AG09309 (cell line): ENCODE measurements at regions not wholly inside any gene's neighbourhood (a gene's known extent, or its start where the extent isn't known, plus 50 kb on each side); places are given as distances from the start of the nearest gene placed in this dataset.

Experiments
- DNase-seq: peaks from one replicate; pipeline ENCODE4 v3.0.0-alpha.2; 2010; ENCODE audit warnings: low read depth
- H3K4me3 ChIP-seq: 2 replicates; pipeline ENCODE4 v1.5.1; 2011; ENCODE audit warnings: mild to moderate bottlenecking, low read depth, low read length, moderate library complexity; ENCODE audit not compliant: control insufficient read depth
- TF ChIP-seq, protein P1 (sequence below): IDR thresholded peaks from 2 replicates; pipeline ENCODE4 v1.5.1; 2011; ENCODE audit warnings: mild to moderate bottlenecking, low read depth, low read length, inconsistent platforms; ENCODE audit not compliant: insufficient read depth, control insufficient read depth; ENCODE audit errors: missing control alignments

DNA sequence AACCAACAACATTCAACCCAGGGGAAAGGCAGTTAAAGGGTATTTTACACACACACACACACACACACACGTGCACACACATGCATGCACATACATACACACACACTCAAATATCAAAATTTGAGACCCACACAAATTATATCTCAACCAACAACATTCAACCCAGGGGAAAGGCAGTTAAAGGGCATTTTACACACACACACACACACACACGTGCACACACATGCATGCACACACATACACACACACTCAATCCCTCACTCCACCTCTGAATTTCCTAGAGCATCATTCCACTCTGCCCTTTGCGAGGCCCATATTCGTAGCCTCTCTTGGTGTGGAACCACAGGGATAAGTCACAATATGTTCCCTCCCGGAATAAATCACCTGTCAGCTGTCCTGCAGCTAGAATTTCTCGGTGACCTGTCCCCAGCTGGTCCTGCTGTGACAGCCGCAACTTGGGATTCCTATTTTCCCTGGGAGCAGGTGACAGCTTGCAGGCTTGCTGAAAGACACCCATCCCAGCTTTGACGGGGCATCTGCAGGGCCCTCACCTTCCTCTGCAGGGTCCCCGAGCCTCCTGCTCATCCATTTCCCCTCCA is 122.7 kb downstream of the PSMG1 start:
- H3K4me3 ChIP-seq = no peak overlapping the region
- TF ChIP-seq, protein P1, sequence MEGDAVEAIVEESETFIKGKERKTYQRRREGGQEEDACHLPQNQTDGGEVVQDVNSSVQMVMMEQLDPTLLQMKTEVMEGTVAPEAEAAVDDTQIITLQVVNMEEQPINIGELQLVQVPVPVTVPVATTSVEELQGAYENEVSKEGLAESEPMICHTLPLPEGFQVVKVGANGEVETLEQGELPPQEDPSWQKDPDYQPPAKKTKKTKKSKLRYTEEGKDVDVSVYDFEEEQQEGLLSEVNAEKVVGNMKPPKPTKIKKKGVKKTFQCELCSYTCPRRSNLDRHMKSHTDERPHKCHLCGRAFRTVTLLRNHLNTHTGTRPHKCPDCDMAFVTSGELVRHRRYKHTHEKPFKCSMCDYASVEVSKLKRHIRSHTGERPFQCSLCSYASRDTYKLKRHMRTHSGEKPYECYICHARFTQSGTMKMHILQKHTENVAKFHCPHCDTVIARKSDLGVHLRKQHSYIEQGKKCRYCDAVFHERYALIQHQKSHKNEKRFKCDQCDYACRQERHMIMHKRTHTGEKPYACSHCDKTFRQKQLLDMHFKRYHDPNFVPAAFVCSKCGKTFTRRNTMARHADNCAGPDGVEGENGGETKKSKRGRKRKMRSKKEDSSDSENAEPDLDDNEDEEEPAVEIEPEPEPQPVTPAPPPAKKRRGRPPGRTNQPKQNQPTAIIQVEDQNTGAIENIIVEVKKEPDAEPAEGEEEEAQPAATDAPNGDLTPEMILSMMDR = no peak
- no peak for DNase-seq

DNA sequence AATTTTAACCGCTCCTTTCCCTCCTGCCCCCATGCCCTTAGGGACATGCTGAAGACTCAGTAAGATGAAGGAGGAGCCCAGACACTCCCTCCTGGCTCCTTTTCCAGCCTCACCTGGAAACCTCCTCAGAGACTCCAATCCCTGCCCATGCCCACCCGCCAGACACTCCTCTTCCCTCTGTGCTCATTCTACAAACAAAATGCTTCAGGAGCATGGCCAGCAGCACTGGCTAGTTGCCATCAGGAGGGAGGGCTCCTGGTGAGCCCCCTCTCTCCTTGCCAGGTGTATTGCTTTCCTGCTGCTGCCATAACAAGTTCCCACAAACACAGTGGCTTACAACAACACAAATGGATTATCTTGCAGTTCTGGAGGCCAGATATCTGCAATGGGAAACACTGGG is 126.1 kb downstream of the PSMG1 start:
- DNase-seq = no peak
- TF ChIP-seq, protein P1 = no peak
- no peak overlapping the region for H3K4me3 ChIP-seq

DNA sequence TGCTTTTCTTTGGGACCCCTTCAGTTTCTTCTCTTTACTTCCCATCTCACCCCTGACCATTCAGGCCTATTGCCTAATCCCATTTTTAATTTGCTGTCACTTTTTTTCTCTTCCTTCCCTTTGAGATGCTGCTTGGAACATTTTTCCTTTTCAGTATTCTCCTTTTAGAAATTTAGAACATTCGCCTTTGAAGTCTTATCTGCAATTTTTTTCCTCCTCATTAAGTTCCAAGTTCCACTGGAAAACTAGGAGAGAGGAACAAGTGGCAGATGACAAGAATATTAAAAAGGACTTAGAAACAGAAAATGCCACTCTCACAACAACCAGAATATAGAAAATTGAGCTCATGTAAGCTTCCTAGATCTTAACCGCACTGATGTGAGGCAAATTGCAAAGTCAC is 126.6 kb downstream of the PSMG1 start:
- TF ChIP-seq, protein P1 = no peak
- no peak for DNase-seq
- no peak overlapping the region for H3K4me3 ChIP-seq

DNA sequence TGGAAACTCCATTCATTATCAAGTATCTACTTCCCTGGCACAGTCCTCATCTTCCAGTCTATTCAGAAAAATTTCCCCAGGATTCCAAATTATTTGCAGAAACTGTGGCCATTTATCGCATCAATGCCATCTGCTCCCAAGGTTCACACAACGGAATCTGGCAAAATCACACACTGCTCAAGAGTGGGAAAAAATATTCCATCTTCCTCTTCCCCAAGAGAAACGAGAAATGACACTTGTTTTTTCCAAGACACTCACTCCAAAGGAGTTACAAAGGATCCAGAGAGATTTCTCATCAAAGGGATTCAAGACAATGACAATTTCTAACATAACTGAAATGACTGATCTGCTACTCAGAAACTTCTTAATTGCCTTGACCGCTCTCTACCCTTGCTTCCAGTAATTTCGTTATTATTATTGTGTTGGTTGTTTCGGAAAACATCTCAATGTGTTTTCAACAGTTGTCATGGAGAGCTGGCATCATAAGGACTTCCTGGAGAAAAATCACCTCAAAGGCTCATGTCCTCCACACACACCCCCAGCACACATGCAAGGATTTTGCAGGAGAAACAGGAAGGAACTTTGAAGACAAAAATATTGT is 128.0 kb downstream of the PSMG1 start:
- TF ChIP-seq, protein P1 = no peak
- no peak for DNase-seq
- no peak overlapping the region for H3K4me3 ChIP-seq

DNA sequence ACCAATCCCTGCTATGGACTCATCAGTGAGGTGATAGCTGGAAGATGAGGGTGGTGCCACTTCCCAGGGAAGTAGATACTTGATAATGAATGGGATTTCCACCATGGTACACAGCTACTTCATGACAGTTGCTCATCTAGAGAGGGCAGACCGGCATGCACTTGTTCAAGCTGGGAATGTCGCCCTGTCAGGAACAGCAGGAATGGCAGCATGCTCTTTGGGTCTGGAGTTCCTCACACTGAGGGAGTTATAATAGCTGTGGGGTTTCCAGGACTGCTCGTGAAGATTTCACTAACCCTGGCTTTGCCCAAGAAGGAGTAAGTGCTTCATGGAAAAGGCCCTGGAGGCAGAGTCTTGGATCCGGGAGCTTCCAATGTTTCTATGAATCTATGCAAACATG is 129.2 kb downstream of the PSMG1 start:
- no peak for DNase-seq
- no peak overlapping the region for H3K4me3 ChIP-seq
- TF ChIP-seq, protein P1 = no peak

DNA sequence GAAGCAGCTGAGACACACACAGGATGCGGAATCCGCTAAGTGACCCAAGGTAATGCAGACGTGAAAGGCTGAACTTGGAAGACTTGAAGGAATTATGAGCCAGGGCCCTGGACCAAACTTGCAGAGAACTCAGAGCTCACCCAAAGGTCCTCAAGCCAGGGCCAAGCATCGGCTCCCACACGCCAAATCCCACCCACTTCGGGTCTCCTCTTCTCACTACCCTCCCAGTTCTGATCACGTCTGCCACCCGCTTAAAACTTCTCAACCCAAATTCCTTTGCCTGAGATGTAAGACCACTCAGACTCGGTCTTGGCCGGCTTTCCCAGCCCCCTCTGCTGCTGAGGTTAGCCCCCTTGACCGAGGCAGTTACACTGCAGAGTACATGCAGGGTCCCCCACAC is 130.1 kb downstream of the PSMG1 start:
- no peak overlapping the region for H3K4me3 ChIP-seq
- TF ChIP-seq, protein P1 = no peak
- no peak for DNase-seq
